PC-9 (cell line): ENCODE measurements at regions not wholly inside any gene's neighbourhood (a gene's known extent, or its start where the extent isn't known, plus 50 kb on each side); places are given as distances from the start of the nearest gene placed in this dataset.

ENCODE experiments used
- CTCF ChIP-seq: fragments of 200-600 bp; sonication (generic); conservative IDR thresholded peaks from 2 replicates; pipeline ENCODE4 v1.6.1; 2017; ENCODE audit warnings: mixed run types, antibody characterized with exemption, mild to moderate bottlenecking, moderate library complexity
- EZH2 ChIP-seq: fragments of 200-600 bp; sonication (generic); IDR thresholded peaks from 2 replicates; pipeline ENCODE4 v1.8.0; 2017; ENCODE audit warnings: antibody characterized with exemption, low read depth

GRCh38 chr1:232144696-232145230 is 485.2 kb downstream of the SIPA1L2 start:
- no peak for TF ChIP-seq CTCF
- no peak for TF ChIP-seq EZH2
